Stimulated activated CD4-positive, alpha-beta T cell treated with anti-CD3 and anti-CD28 coated beads, Interleukin-1b, Interleukin-23, amount 100 ng/mL, for 48 hours (primary cell): ENCODE measurements at regions not wholly inside any gene's neighbourhood (a gene's known extent, or its start where the extent isn't known, plus 50 kb on each side); places are given as distances from the start of the nearest gene placed in this dataset.

Experiments
- DNase-seq: peaks from one replicate; pipeline ENCODE4 v3.0.0-alpha.2; 2020

- DNase-seq: no peak
Observed at GRCh38 chr5:2256691-2257280, 374.1 kb upstream of the IRX4 start.

- DNase-seq: no peak
Observed at GRCh38 chr5:2255915-2256690, 373.4 kb upstream of the IRX4 start.

GRCh38 chr5:2254880-2255750, 372.4 kb upstream of the IRX4 start:
- no peak for DNase-seq

GRCh38 chr5:2254406-2254805, 371.7 kb upstream of the IRX4 start:
- no peak for DNase-seq

GRCh38 chr5:2253040-2253975, 370.6 kb upstream of the IRX4 start:
- DNase-seq: no peak

GRCh38 chr5:2251751-2252150, 369.0 kb upstream of the IRX4 start:
- no peak for DNase-seq

- no peak for DNase-seq
Observed at GRCh38 chr5:2251298-2251697, 368.6 kb upstream of the IRX4 start.

GRCh38 chr5:2250365-2250950, 367.7 kb upstream of the IRX4 start:
- no peak for DNase-seq

GRCh38 chr5:2249442-2249841, 366.7 kb upstream of the IRX4 start:
- no peak for DNase-seq

GRCh38 chr5:2249026-2249425, 366.3 kb upstream of the IRX4 start:
- DNase-seq: no peak

- no peak for DNase-seq
Observed at GRCh38 chr5:2242539-2242938, 359.8 kb upstream of the IRX4 start.

GRCh38 chr5:2241842-2242241, 359.1 kb upstream of the IRX4 start:
- DNase-seq: no peak

- no peak for DNase-seq
Observed at GRCh38 chr5:2240118-2240904, 357.6 kb upstream of the IRX4 start.

- no peak for DNase-seq
Observed at GRCh38 chr5:2239201-2239910, 356.6 kb upstream of the IRX4 start.

- no peak for DNase-seq
Observed at GRCh38 chr5:2238732-2239131, 356.0 kb upstream of the IRX4 start.

- no peak for DNase-seq
Observed at GRCh38 chr5:2227433-2227832, 344.7 kb upstream of the IRX4 start.

- no peak for DNase-seq
Observed at GRCh38 chr5:2224689-2225088, 342.0 kb upstream of the IRX4 start.

GRCh38 chr5:2223303-2223702, 340.6 kb upstream of the IRX4 start:
- no peak for DNase-seq

GRCh38 chr5:2222246-2222992, 339.7 kb upstream of the IRX4 start:
- no peak for DNase-seq

GRCh38 chr5:2221450-2221849, 338.7 kb upstream of the IRX4 start:
- DNase-seq: no peak
